RCC 7860 (cell line): ENCODE measurements at regions not wholly inside any gene's neighbourhood (a gene's known extent, or its start where the extent isn't known, plus 50 kb on each side); places are given as distances from the start of the nearest gene placed in this dataset.

Experiments used
- DNase-seq: peaks from one replicate; pipeline ENCODE4 v3.0.0-alpha.2; 2015; ENCODE audit warnings: low spot score
- FAIRE-seq: peaks from 2 replicates; lab custom pipeline; 2012; peaks lifted over from hg19 to GRCh38; lab: Jason Lieb, UNC

DNA sequence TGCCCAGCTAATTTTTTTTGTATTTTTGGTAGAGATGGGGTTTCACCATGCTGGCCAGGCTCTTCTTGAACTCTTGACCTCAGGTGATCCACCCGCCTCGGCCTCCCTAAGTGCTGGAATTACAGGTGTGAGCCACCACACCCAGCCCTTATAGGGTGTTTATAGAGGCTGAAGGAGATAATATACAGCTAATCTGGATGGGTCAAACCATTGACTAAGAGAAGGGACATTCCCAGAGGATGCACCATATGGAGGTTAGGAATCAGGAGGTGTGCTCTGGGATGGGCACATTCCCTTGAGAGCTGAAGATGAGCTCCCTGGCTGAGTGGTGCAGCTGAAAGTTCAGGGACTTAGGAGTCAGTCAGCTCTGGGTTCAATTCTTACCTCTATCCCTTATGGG is 68.3 kb upstream of the SHISA3 start:
- no peak for DNase-seq
- FAIRE-seq = no peak

DNA sequence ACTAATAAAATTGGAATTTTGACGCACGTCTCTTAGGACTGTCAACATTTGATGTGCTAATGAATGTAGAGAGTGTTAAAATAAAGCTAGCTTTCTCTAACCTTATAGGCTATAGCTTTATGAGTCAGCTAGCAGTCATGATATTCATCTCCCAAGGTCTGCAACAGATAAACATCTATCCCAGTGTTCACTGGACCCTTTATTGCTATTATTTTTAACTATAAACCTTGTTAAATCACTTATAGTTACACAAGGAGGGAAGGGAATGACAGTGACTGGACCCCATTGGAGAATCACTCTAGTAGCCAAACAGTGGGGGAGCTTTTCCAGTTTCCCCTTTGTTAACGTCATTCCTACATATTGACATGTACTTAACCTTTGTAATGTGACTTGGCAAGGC is 67.9 kb upstream of the SHISA3 start:
- FAIRE-seq (no peak), DNase-seq (no peak)

DNA sequence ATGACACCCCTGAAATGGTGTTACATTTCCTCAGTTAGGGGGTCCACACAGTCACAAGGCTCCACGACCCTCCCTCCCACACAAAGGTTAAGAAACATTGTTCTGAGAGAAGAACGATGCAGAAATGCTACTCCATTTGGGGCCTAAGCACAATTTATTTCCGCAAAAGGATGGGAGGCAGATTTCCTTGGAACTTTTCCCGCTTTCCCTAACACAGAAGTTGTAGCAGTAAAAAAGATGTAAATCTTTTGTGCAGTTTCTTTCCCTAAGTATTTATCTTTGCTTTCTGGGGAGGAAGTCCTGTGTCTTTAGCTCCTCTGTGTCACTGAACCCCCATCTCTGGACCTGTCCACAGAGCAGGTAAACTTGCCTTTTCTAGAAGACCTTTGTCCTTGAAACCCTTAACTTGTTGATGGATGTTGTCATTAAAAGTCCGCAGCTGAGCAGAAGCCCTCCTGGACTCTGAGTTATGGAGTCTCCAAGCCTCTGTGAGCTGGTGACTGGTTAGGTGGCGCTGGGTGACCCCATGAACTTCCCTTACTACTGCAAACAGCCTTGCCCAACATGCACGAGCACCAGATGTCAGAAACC is 67.2 kb upstream of the SHISA3 start:
- FAIRE-seq (no peak), DNase-seq (no peak)

DNA sequence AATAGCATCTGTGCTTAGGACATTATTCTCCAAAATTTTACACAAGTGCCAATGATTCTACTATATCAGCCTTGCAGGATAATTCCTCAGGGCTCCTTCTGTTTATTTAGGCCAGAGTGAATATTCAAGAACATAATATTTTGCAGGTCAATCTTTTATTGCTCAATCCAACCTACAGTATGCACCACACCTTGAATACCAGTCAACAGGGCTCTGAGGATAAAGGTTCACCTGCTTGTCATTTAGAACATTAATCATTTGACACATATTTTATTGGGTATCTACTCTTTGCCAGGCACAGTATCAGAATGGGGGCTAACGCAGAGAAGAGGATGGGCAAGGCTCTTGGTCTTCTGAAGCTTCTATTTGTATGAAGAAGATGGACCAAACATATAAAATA is 66.2 kb upstream of the SHISA3 start:
- FAIRE-seq = no peak
- no peak for DNase-seq

DNA sequence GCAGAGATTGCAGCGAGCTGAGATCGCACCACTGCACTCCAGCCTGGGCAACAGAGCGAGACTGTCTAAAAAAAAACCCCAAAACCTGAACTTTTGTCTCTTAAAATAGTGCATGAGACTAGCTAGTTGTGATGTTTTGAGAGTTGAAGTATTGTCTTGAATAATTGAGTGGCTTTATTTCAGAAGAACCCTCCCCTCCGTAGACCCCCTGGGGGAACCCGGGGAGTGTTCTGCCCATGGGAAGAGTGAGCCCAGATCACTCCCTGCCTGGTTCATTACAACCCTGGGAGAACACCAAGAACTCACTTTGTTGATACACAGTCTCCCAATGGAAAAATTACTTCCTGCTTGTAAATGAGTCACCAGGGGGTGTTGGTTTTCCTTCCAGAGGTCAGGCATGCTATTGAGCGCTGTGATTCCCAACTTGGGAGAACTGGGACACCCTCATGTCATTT is 65.3 kb upstream of the SHISA3 start:
- FAIRE-seq (no peak), DNase-seq (no peak)

DNA sequence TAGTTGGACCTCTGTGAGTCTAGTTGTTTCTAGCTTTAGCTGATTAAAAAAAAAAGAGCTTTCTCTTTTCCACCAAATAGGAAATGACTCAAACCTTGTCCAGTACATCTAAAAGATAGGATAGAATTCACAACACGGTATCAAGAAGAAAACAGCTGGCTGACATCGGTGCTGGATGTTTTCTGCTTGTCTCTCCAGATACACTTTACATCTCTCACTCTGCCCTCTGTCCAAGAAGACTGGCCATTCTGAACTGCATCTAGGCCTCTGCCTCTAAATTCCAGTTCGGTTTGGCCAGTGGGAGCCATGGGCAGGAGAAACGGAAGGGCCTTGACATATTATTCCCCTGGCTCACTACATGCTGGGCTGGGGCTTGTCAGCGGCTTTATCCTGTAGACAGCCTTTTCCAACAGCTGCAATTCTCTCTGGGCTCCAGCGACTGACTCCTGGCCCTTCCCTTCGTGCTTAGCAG is 57.3 kb upstream of the SHISA3 start:
- FAIRE-seq (no peak), DNase-seq (no peak)

DNA sequence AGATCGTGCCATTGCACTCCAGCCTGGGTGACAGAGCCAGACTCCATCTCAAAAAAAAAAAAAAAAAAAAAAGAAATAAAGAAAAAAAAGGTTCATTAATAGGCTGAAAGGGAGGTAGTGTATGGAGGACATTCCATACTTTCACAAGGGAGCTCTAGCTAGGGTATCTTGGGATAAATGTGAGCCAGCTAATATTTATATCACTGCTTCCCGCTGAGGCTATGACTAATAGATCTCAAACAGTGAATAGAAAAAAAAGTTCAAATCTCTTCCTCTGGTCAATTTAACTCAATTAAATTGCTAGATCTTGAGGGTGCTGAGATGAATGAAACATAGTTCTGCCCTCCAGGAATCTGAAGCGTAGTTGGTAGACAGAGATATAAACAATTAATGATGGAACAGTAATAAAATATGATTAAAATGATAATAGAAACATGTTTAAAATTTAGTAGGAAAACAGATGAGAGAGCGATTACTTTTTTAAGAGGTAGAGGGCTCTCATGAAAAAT is 55.7 kb upstream of the SHISA3 start:
- FAIRE-seq = no peak
- no peak for DNase-seq

DNA sequence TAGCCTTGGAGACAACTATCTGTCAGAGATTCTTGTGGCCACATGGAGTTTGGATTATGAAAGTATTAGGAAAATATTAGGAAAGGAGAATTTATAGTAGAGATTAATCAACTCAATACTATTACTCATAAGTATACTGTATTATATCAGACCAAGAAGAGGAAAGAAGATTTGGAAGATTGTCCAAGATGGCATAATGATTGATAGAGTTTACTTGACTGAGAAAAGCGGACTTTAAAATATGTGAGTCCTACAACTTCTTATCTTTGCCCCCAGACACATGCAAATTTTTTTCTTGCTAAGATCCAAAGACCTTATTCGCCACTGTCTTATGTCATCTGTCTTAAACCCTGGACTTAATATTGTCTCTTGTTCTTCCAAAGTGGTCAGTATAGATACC is 54.8 kb upstream of the SHISA3 start:
- FAIRE-seq (no peak), DNase-seq (no peak)

DNA sequence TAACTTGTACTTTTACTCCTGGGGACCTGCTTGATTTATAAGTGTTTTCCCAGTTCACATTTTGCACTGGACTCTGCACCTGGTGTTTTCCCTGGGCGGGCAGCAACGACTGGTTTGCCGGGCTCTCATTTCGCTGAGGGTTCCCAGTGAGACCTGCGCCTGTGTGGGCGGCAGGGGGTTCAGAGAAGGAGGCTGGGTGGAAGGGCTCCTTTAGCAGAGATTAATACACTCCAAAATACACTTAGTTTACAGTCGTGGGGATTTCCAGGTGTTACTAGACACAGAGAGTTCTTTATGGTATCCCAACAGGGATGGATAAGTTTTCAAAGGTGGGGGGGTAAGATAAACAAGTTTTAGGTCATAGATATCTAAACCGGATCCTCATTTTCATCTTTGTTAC is 53.0 kb upstream of the SHISA3 start:
- FAIRE-seq (no peak), DNase-seq (no peak)

DNA sequence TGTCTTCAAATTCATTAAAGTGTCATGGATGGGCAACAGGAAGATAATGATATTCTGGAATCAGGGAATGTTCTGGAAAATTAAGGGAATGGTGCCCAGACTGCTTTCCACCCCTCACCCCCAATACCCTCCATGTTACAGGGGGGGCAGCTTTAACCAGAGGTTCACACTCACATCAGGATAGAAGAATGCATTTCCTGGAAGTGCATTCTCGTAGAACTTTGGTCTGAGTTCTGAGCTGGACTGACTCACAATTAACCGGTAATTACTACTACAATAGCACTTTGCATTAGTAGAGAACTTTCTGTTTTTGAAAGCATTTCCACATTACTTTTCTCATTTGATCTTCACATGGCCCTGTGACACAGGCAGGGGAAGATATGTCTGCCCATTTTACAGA is 52.5 kb upstream of the SHISA3 start:
- DNase-seq (no peak), FAIRE-seq (no peak)

DNA sequence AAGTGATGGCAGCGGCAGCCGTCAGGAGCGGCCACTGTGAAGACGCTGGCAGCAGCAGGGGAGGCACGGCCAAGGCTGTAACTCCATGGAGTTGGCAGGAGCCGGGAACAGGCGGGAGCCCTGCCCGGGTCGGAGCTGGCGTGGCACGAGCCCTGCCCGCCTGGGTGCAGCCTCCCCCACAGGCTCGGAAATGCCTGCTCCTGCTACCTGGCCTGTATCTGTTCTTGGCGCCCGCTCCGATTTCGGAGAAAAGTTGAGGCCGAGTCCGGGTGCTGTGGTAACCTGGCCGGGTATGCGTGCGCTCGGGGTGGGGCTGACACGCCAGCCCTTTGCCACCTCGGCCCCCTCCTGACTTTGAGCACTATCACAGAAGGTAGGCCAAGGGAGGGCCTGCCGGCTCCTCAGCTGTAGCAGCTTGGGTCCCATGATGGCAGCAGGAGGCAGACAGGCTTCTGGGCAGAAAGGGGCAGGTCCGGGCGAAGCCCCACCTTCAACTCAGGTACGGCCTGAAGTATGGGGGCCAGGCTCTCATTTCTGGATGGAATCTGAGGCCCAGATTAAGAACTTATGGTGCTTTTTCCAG is 51.2 kb upstream of the SHISA3 start:
- no peak for FAIRE-seq
- DNase-seq = no peak

DNA sequence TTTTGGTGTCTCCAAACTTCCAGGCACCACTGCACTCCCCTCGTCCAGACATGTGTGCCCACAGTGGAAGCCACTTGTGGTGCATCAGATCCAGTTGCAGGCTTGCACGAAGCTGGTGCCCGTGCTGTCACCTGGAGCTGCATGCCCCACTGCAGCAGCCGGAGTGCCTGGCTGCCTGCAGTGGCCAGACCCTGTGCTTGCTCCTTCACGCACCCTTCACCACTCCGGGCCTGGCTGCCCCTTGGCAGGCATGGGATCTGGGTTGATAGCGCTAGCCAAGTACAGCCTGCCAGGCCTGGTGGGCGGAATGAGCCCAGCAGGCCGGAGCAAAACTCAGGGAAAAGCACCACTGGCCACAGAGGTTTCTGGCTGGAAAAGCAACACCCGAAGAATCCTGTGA is 50.2 kb upstream of the SHISA3 start:
- FAIRE-seq (no peak), DNase-seq (no peak)
